Neuronal stem cell (in vitro differentiated cells): ENCODE measurements at regions not wholly inside any gene's neighbourhood (a gene's known extent, or its start where the extent isn't known, plus 50 kb on each side); places are given as distances from the start of the nearest gene placed in this dataset.
A peak's percentile ranks its signal among the peaks of the same experiment; 100 is the strongest.

Source experiments
- DNase-seq: peaks from one replicate; pipeline ENCODE4 v3.0.0-alpha.2; 2013; ENCODE audit warnings: low spot score
- H2AFZ ChIP-seq: one replicate; pipeline ENCODE4 v1.6.1; 2013; ENCODE audit warnings: mild to moderate bottlenecking, low read length, inconsistent platforms
- H2AK5ac ChIP-seq: 2 replicates; pipeline ENCODE4 v1.6.1; 2013; ENCODE audit warnings: low read depth, mild to moderate bottlenecking, inconsistent platforms, low read length, moderate library complexity, mixed read lengths
- H2BK120ac ChIP-seq: 2 replicates; pipeline ENCODE4 v1.6.1; 2013; ENCODE audit warnings: low read depth, mild to moderate bottlenecking, inconsistent platforms, low read length, moderate library complexity, mixed read lengths
- H2BK12ac ChIP-seq: one replicate; pipeline ENCODE4 v1.6.1; 2013; ENCODE audit warnings: low read length, inconsistent platforms
- H2BK15ac ChIP-seq: 2 replicates; pipeline ENCODE4 v1.6.1; 2013; ENCODE audit warnings: mild to moderate bottlenecking, low read length, inconsistent platforms, mixed read lengths
- H2BK5ac ChIP-seq: one replicate; pipeline ENCODE4 v1.6.1; 2013; ENCODE audit warnings: inconsistent platforms, mild to moderate bottlenecking, low read length, moderate library complexity
- H3K14ac ChIP-seq: one replicate; pipeline ENCODE4 v1.6.1; 2013; ENCODE audit warnings: low read length, inconsistent platforms
- H3K18ac ChIP-seq: 2 replicates; pipeline ENCODE4 v1.6.1; 2013; ENCODE audit warnings: low read length, inconsistent platforms
- H3K23ac ChIP-seq: 2 replicates; pipeline ENCODE4 v1.6.1; 2013; ENCODE audit warnings: low read depth, mild to moderate bottlenecking, mixed read lengths, low read length, inconsistent platforms; ENCODE audit not compliant: poor library complexity
- H3K27ac ChIP-seq: replicated peaks from 3 replicates; pipeline ENCODE4 v1.5.1; 2013; ENCODE audit warnings: low read length, inconsistent platforms
- H3K27me3 ChIP-seq, 3 experiments: 2 replicates each; pipeline ENCODE4 v1.6.1; 2013; ENCODE audit warnings: low read length in 3 of 3, mild to moderate bottlenecking in 2 of 3, inconsistent platforms in 1 of 3, low read depth in 1 of 3, mixed read lengths in 1 of 3, moderate library complexity in 1 of 3; ENCODE audit not compliant: control insufficient read depth in 3 of 3, insufficient read depth in 3 of 3
- H3K36me3 ChIP-seq, 2 donors: replicated peaks in 1 of 2; 2 replicates each; pipeline ENCODE4 v1.6.1; 2013; ENCODE audit warnings: low read length in 2 of 2; ENCODE audit not compliant: control insufficient read depth in 2 of 2, insufficient read depth in 2 of 2
- H3K4ac ChIP-seq: 2 replicates; pipeline ENCODE4 v1.6.1; 2013; ENCODE audit warnings: inconsistent platforms, mild to moderate bottlenecking, low read length, moderate library complexity
- H3K4me1 ChIP-seq, 2 donors: 1 replicate in 1 of 2; 2 replicates in 1 of 2; pipeline ENCODE4 v1.6.1; 2013; ENCODE audit warnings: low read length in 2 of 2, low read depth in 1 of 2; ENCODE audit not compliant: control insufficient read depth in 2 of 2, insufficient read depth in 1 of 2
- H3K4me2 ChIP-seq: one replicate; pipeline ENCODE4 v1.6.1; 2013; ENCODE audit warnings: mild to moderate bottlenecking, low read length, inconsistent platforms; ENCODE audit not compliant: insufficient read depth, poor library complexity, severe bottlenecking
- H3K4me3 ChIP-seq, 2 donors: 2 replicates each; pipeline ENCODE4 v1.5.1; 2013; ENCODE audit warnings: low read length in 2 of 2, mild to moderate bottlenecking in 2 of 2, inconsistent platforms in 1 of 2, moderate library complexity in 1 of 2
- H3K79me1 ChIP-seq: one replicate; pipeline ENCODE4 v1.6.1; 2013; ENCODE audit warnings: low read depth, mild to moderate bottlenecking, inconsistent platforms, low read length, moderate library complexity
- H3K9ac ChIP-seq: one replicate; pipeline ENCODE4 v1.6.1; 2013; ENCODE audit warnings: mild to moderate bottlenecking, low read depth, low read length, inconsistent platforms; ENCODE audit not compliant: poor library complexity
- H3K9me3 ChIP-seq, 2 donors: replicated peaks in 1 of 2; 2 replicates each; pipeline versions ENCODE3 to v1.6.1; 2013; ENCODE audit warnings: low read length in 2 of 2, mild to moderate bottlenecking in 2 of 2, inconsistent platforms in 1 of 2, low read depth in 1 of 2, mixed read lengths in 1 of 2, moderate library complexity in 1 of 2; ENCODE audit not compliant: control insufficient read depth in 2 of 2, insufficient read depth in 1 of 2
- H4K8ac ChIP-seq: one replicate; pipeline ENCODE4 v1.6.1; 2013; ENCODE audit warnings: low read depth, mild to moderate bottlenecking, inconsistent platforms, low read length, moderate library complexity
- H4K91ac ChIP-seq: one replicate; pipeline ENCODE4 v1.6.1; 2013; ENCODE audit warnings: low read length, low read depth, mild to moderate bottlenecking, inconsistent platforms; ENCODE audit not compliant: poor library complexity
- WGBS, 2 donors: extraction: QIAGEN DNeasy Blood & Tissue Kit; methylation state at CpG; one replicate each; pipeline ENCODE4 v1.1.7; 2013; ENCODE audit warnings: missing lambda C conversion rate in 2 of 2, mixed read lengths in 1 of 2; ENCODE audit not compliant: insufficient read length in 2 of 2, insufficient replicate concordance in 1 of 2; ENCODE audit errors: extremely low coverage in 2 of 2; 5-methylcytosine and 5-hydroxymethylcytosine counted together

DNA sequence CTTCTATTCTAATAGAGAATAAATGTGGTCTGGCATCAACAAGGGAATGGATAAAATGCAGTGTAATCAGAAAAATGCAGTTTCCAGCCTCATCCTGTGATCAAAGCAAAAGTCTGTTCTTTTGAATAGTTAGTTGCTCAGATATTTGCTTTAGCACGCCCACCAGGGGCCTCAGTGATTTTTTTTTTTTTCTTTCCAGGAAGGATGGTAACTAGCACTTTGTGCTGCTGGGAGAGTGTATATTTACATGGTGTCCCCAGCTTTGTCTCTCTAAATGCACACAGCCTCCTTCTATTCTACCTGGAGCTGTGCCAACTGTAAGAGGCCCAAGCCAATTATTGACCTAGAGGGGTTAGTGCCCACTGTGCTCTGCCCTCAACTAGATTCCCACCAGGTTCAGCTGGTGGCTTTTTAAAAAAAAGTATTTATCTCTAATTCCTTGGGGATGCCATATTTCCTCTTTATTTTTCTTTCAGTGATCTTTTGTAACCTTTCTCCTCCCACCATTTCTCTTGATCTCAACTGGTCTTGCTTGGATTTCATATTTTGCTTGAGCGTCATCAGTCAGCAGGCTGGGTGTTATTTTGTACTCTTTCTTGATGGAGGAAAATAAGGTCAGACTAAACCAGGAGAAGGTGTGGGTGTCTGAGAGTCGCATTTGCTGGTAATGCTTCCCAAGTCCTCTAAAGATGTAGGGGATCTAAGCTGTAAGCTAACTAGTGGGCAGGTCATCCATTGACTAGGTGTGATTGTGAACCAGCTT lies 193.0 kb upstream of the C9orf72 start:
- Histone ChIP-seq H3K36me3 (no peaks in the 10 kb centered on the region), H2BK120ac (no peak overlapping the region), H3K4me3 (no peak overlapping the region), H2BK5ac (no peak overlapping the region), H3K18ac (no peak overlapping the region), H2BK15ac (no peak overlapping the region), H3K79me1 (no peaks in the 10 kb centered on the region), H3K14ac (no peak overlapping the region), H3K4ac (no peak overlapping the region), H3K23ac (no peak overlapping the region), H3K9ac (no peak overlapping the region), H3K4me2 (no peak overlapping the region), H2BK12ac (no peak overlapping the region), H3K4me1 (peaks cover 2 to 13% of the 10 kb centered on the region in 2 donors), H4K91ac (no peak overlapping the region), H3K27me3 (peaks cover 0 to 5% (median 0%) of the 10 kb centered on the region in 3 experiments), H2AK5ac (no peak overlapping the region), H2AFZ (peak overlapping the region; percentile 60), H3K27ac (no peak overlapping the region), H3K9me3 (peaks cover 0 to 7% of the 10 kb centered on the region in 2 donors), H4K8ac (no peak overlapping the region)
- DNase-seq: no peak
- no CpG with 5 or more reads among the region's 3 CpGs for WGBS, 2 donors

DNA sequence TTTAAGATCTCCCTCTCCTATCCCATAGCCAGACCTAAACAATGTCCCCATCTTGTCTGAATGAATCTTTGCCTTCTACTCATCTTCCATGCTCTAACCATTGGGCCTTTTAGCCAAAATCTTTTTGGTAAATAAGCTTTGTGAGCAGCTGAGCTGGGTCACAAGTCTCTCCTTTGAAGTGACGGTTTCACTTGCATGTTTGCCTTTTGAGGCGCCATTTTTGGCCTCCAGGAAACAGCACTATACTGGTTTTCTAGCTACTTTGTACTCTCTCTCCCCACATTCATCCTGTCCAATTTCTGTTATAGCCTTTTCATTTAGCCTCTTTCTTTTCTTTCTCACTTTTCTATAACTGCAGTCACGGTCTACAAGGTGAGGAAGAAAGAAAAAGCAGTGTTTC lies 195.5 kb upstream of the C9orf72 start:
- Histone ChIP-seq H3K4me3 (no peak overlapping the region), H4K8ac (no peak overlapping the region), H3K9ac (no peak overlapping the region), H2BK5ac (no peak overlapping the region), H3K23ac (no peak overlapping the region), H3K4me2 (no peak overlapping the region), H3K27ac (no peak overlapping the region), H3K18ac (no peak overlapping the region), H2BK15ac (no peak overlapping the region), H3K79me1 (no peaks in the 10 kb centered on the region), H3K9me3 (peaks cover 0 to 6% of the 10 kb centered on the region in 2 donors), H3K36me3 (no peaks in the 10 kb centered on the region), H4K91ac (no peak overlapping the region), H2AK5ac (no peak overlapping the region), H2BK120ac (no peak overlapping the region), H3K4ac (no peak overlapping the region), H2AFZ (peak overlapping the region; percentile 25), H2BK12ac (no peak overlapping the region), H3K14ac (no peak overlapping the region), H3K27me3 (peaks cover 0 to 5% (median 0%) of the 10 kb centered on the region in 3 experiments), H3K4me1 (peaks cover 7 to 23% of the 10 kb centered on the region in 2 donors)
- DNase-seq: no peak
- WGBS, 2 donors: no CpG with 5 or more reads among the region's 3 CpGs

DNA sequence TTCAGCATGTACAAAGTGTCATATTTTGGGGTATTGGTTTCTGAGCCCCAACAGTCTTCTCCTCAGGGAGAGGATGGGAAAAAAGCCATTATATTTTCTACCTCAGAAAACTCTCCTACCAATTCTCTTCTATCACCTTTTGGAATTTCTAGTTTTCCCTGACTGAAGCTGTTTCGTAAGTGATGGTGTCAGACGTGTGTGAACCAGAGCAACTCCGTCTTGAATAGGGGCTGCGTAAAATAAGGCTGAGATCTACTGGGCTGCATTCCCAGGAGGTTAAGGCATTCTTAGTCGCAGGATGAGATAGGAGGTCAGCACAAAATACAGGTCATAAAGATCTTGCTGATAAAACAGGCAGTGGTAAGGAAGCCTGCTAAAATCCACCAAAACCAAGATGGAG lies 197.3 kb upstream of the C9orf72 start:
- no peak overlapping the region for H3K18ac ChIP-seq

DNA sequence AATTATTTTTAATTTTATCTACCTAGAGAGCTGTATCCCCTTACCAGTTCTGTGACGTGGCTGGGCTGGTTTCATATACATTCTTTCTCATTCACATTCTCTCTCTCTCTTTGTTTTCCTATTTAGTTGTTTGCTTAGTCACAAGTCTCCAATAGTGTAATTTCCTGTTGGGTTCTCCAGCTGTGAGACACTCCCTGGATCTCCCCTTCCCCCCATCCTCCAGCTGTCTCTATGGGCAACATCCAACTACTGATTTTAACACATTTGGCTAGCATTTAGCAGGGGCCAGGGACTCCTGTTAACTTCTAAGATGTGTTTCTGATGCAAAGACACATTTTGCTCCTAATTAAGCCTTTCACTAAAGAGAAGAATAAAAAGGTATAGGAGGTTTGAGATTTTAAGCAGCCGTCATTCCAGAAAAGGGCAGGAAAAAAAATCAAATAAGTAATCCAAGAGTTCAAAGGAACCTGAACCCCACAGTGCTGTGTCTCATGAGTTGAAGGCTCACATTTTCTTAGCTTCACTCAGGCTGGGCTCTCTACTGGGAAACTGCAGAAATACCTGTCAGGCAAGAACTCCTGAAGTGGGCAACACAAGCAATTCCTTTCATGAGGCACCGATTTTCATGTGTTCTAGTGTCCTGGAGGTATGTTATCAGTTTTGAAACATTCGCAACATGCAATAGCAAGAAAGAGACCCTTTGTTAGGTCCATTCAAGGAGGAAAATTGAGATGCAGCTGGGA lies 198.7 kb upstream of the C9orf72 start:
- no peak overlapping the region for H3K4ac ChIP-seq
- H2BK15ac ChIP-seq: no peak overlapping the region
- H3K27me3 ChIP-seq: no peaks in the 10 kb centered on the region
- no peak overlapping the region for H3K14ac ChIP-seq
- H3K4me1 ChIP-seq: peaks cover 7 to 12% of the 10 kb centered on the region in 2 donors
- no peak overlapping the region for H3K4me2 ChIP-seq
- H4K8ac ChIP-seq: no peak overlapping the region
- H3K9me3 ChIP-seq: no peaks in the 10 kb centered on the region
- H3K9ac ChIP-seq: no peak overlapping the region
- no peak overlapping the region for H3K23ac ChIP-seq
- no peak overlapping the region for H2BK5ac ChIP-seq
- WGBS, 2 donors: no CpG with 5 or more reads among the region's 4 CpGs
- no peak overlapping the region for H3K27ac ChIP-seq
- no peak overlapping the region for H3K18ac ChIP-seq
- H2AK5ac ChIP-seq: no peak overlapping the region
- no peak overlapping the region for H4K91ac ChIP-seq
- H3K4me3 ChIP-seq: no peak overlapping the region
- H3K79me1 ChIP-seq: no peaks in the 10 kb centered on the region
- no peak for DNase-seq
- H2AFZ ChIP-seq: peak overlapping the region; percentile 56
- H2BK120ac ChIP-seq: no peak overlapping the region
- no peaks in the 10 kb centered on the region for H3K36me3 ChIP-seq
- no peak overlapping the region for H2BK12ac ChIP-seq

More for the DNA sequence above, 197.3 kb upstream of the C9orf72 start:
- no peak overlapping the region for H3K4me2 ChIP-seq
- H3K14ac ChIP-seq: no peak overlapping the region
- no peak for DNase-seq
- H3K23ac ChIP-seq: no peak overlapping the region
- H2AK5ac ChIP-seq: no peak overlapping the region
- H3K79me1 ChIP-seq: no peaks in the 10 kb centered on the region
- H2BK5ac ChIP-seq: no peak overlapping the region
- H3K4me1 ChIP-seq: peaks cover 7 to 20% of the 10 kb centered on the region in 2 donors
- no peak overlapping the region for H3K4me3 ChIP-seq
- H3K9me3 ChIP-seq: no peaks in the 10 kb centered on the region
- no CpG with 5 or more reads among the region's 5 CpGs for WGBS, 2 donors
- no peak overlapping the region for H3K4ac ChIP-seq
- no peaks in the 10 kb centered on the region for H3K36me3 ChIP-seq
- no peak overlapping the region for H3K27ac ChIP-seq
- H4K91ac ChIP-seq: no peak overlapping the region
- no peak overlapping the region for H2AFZ ChIP-seq
- H2BK120ac ChIP-seq: no peak overlapping the region
- no peak overlapping the region for H2BK15ac ChIP-seq
- no peak overlapping the region for H2BK12ac ChIP-seq
- no peak overlapping the region for H3K9ac ChIP-seq
- H3K27me3 ChIP-seq: no peaks in the 10 kb centered on the region
- H4K8ac ChIP-seq: no peak overlapping the region
